Esophagus squamous epithelium (tissue), 5 donors: ENCODE measurements at regions not wholly inside any gene's neighbourhood (a gene's known extent, or its start where the extent isn't known, plus 50 kb on each side); places are given as distances from the start of the nearest gene placed in this dataset.

Experiments
- DNase-seq: peaks from one replicate; lab custom pipeline; 2025; lab: John Stamatoyannopoulos, UW
- H3K27ac ChIP-seq, 4 donors: fragments of 200-600 bp; sonication (generic); one replicate each; pipeline ENCODE4 v1.5.1; 2016 to 2019; ENCODE audit warnings: mild to moderate bottlenecking in 1 of 4
- H3K27me3 ChIP-seq, 4 donors: fragments of 200-600 bp; sonication (generic); 1 replicate in 3 of 4; 2 replicates in 1 of 4; pipeline versions ENCODE4 v1.5.1 to v1.6.0; 2017 to 2021; ENCODE audit warnings: antibody characterized with exemption in 1 of 4
- H3K36me3 ChIP-seq, 3 donors: fragments of 200-600 bp; sonication (generic); one replicate each; pipeline ENCODE4 v1.5.1; 2016 to 2019
- H3K4me1 ChIP-seq, 3 donors: fragments of 200-600 bp; sonication (generic); one replicate each; pipeline ENCODE4 v1.5.1; 2017 to 2019
- H3K4me3 ChIP-seq, 4 donors: fragments of 200-600 bp; sonication (generic); 1 replicate in 3 of 4; 2 replicates in 1 of 4; pipeline ENCODE4 v1.5.1; 2016 to 2019; ENCODE audit warnings: mild to moderate bottlenecking in 2 of 4, moderate library complexity in 1 of 4
- H3K9me3 ChIP-seq, 3 donors: fragments of 200-600 bp; sonication (generic); one replicate each; pipeline ENCODE4 v1.5.1; 2016 to 2019
- CTCF ChIP-seq, 6 experiments: fragments of 450-650 bp in 4 of 6; fragments of 200-600 bp in 2 of 6; sonication (generic) in 2 of 6; IDR thresholded peaks; one replicate each; pipeline ENCODE4 v1.5.1; 2016 to 2019; ENCODE audit warnings: antibody characterized with exemption in 6 of 6, mild to moderate bottlenecking in 4 of 6, moderate library complexity in 4 of 6
- POLR2A ChIP-seq, 4 donors: fragments of 450-650 bp; IDR thresholded peaks; one replicate each; pipeline ENCODE4 v1.6.1; 2017; ENCODE audit warnings: antibody characterized with exemption in 4 of 4, mild to moderate bottlenecking in 4 of 4, moderate library complexity in 3 of 4
- WGBS, 2 donors: methylation state at CpG; one replicate each; pipeline ENCODE4 v1.1.5; 2018; 5-methylcytosine and 5-hydroxymethylcytosine counted together
- intact Hi-C: fragments of 100-400 bp; cut with DNase I; formaldehyde crosslinking; loops from one replicate; pipeline ENCODE4 v1.15.0; 2022
- donor health status: DM: yes; HTN: yes; CAD: no.

GRCh38 chr11:10932976-10933375 is 75.1 kb upstream of the ZBED5 start:
- 81 to 100% methylated on average over 5 of the region's 5 CpGs for WGBS, 2 donors
- H3K36me3 ChIP-seq, result no peaks in the 10 kb centered on the region
- no peak overlapping the region for H3K4me3 ChIP-seq
- TF ChIP-seq POLR2A (IDR thresholded peaks at IDR 0.05) (no peak), CTCF (IDR thresholded peaks at IDR 0.05) (no peak)
- intact Hi-C loops, result loop anchor here (10.0 kb wide), 1 partner anchor 852 kb away; no protein-coding TSS in a partner anchor
- peak overlapping the region in 1 of 4 donors; percentile 87 for H3K27ac ChIP-seq
- no peaks in the 10 kb centered on the region for H3K27me3 ChIP-seq
- no peaks in the 10 kb centered on the region for H3K9me3 ChIP-seq
- H3K4me1 ChIP-seq, result peaks cover 8 to 51% (median 11%) of the 10 kb centered on the region in 3 donors
- DNase-seq, result no peak

GRCh38 chr11:10931761-10932670 is 74.2 kb upstream of the ZBED5 start:
- DNase-seq, result no peak

GRCh38 chr11:10930972-10931760 is 73.3 kb upstream of the ZBED5 start:
- Histone ChIP-seq H3K36me3 (no peaks in the 10 kb centered on the region), H3K4me3 (peak overlapping the region; percentile 47 to 76 (median 62)), H3K4me1 (peaks cover 8 to 67% (median 14%) of the 10 kb centered on the region in 3 donors), H3K9me3 (no peaks in the 10 kb centered on the region), H3K27ac (peak overlapping the region; percentile 81 to 94 (median 92)), H3K27me3 (no peaks in the 10 kb centered on the region)
- no peak for TF ChIP-seq CTCF (IDR thresholded peaks at IDR 0.05)
- peak in 1 of 4 donors; percentile 57 for TF ChIP-seq POLR2A (IDR thresholded peaks at IDR 0.05)
- 0 to 3% methylated on average over 5 to 16 of the region's 69 CpGs for WGBS, 2 donors
- intact Hi-C loops, result loop anchor here (10.0 kb wide), 1 partner anchor 854 kb away; no protein-coding TSS in a partner anchor
- DNase-seq, result no peak

More at GRCh38 chr11:10931761-10932670, 74.2 kb upstream of the ZBED5 start:
- intact Hi-C loops, result loop anchor here (10.0 kb wide), 1 partner anchor 853 kb away; no protein-coding TSS in a partner anchor
- H3K36me3 ChIP-seq, result no peaks in the 10 kb centered on the region
- peak overlapping the region; percentile 81 to 94 (median 92) for H3K27ac ChIP-seq
- H3K4me3 ChIP-seq, result peak overlapping the region; percentile 47 to 76 (median 62)
- peaks cover 8 to 61% (median 14%) of the 10 kb centered on the region in 3 donors for H3K4me1 ChIP-seq
- H3K27me3 ChIP-seq, result no peaks in the 10 kb centered on the region
- WGBS, 2 donors, result 16 to 20% methylated on average over 10 to 14 of the region's 14 CpGs
- TF ChIP-seq POLR2A (IDR thresholded peaks at IDR 0.05) (no peak), CTCF (IDR thresholded peaks at IDR 0.05) (no peak)
- H3K9me3 ChIP-seq, result no peaks in the 10 kb centered on the region

GRCh38 chr11:10930224-10930971 is 72.5 kb upstream of the ZBED5 start:
- no peaks in the 10 kb centered on the region for H3K9me3 ChIP-seq
- intact Hi-C loops, result loop anchor here (10.0 kb wide), 1 partner anchor 854 kb away; no protein-coding TSS in a partner anchor
- DNase-seq, result no peak
- no peaks in the 10 kb centered on the region for H3K36me3 ChIP-seq
- H3K27me3 ChIP-seq, result no peaks in the 10 kb centered on the region
- WGBS, 2 donors, result 8 to 10% methylated on average over 15 to 25 of the region's 35 CpGs
- H3K4me1 ChIP-seq, result peaks cover 8 to 75% (median 17%) of the 10 kb centered on the region in 3 donors
- peak overlapping the region; percentile 47 to 76 (median 62) for H3K4me3 ChIP-seq
- TF ChIP-seq CTCF (IDR thresholded peaks at IDR 0.05), result no peak
- H3K27ac ChIP-seq, result peak overlapping the region; percentile 81 to 94 (median 92)
